ENCODE measurements at regions not wholly inside any gene's neighbourhood (a gene's known extent, or its start where the extent isn't known, plus 50 kb on each side); places are given as distances from the start of the nearest gene placed in this dataset.

- TF ChIP-seq EP300 (IDR thresholded peaks at IDR 0.05) = no peak
- no peak for TF ChIP-seq CTCF (IDR thresholded peaks at IDR 0.05)
- no peak for TF ChIP-seq POLR2A (IDR thresholded peaks at IDR 0.05)
- no peak for TF ChIP-seq POLR2AphosphoS5 (IDR thresholded peaks at IDR 0.05)
Measured at GRCh38 chr3:178090899-178091298, 445.3 kb upstream of the KCNMB2 start.
